NCI-H1694 (cell line): ENCODE measurements at regions not wholly inside any gene's neighbourhood (a gene's known extent, or its start where the extent isn't known, plus 50 kb on each side); places are given as distances from the start of the nearest gene placed in this dataset.
"Not testable (repeated sequence)": the region's sequence is repeated elsewhere in the genome, so short reads cannot be mapped to it uniquely, and the experiment has no call there.

Experiments
- DNase-seq: peaks from one replicate; lab custom pipeline; 2025; lab: John Stamatoyannopoulos, UW

GRCh38 chr10:84850826-84851225, 522.4 kb downstream of the CCSER2 start:
- DNase-seq = no peak

- DNase-seq = no peak
These were observed 526.0 kb downstream of the CCSER2 start for GRCh38 chr10:84854439-84854838.

GRCh38 chr10:84860855-84861254, 532.5 kb downstream of the CCSER2 start:
- no peak for DNase-seq

- DNase-seq = no peak
These were observed 534.2 kb downstream of the CCSER2 start for GRCh38 chr10:84862551-84862950.

- DNase-seq = no peak
These were observed 535.3 kb downstream of the CCSER2 start for GRCh38 chr10:84863675-84864074.

- DNase-seq = no peak
These were observed 548.0 kb downstream of the CCSER2 start for GRCh38 chr10:84876116-84876999.

- no peak for DNase-seq
These were observed 551.6 kb downstream of the CCSER2 start for GRCh38 chr10:84879991-84880390.

GRCh38 chr10:84881696-84882095, 553.3 kb downstream of the CCSER2 start:
- not testable (repeated sequence) for DNase-seq

- no peak for DNase-seq
These were observed 562.3 kb downstream of the CCSER2 start for GRCh38 chr10:84890706-84891105.

- DNase-seq = no peak
These were observed 563.2 kb downstream of the CCSER2 start for GRCh38 chr10:84891631-84892030.

GRCh38 chr10:84895541-84895940, 567.2 kb downstream of the CCSER2 start:
- DNase-seq = no peak

GRCh38 chr10:84896909-84897308, 568.5 kb downstream of the CCSER2 start:
- no peak for DNase-seq

GRCh38 chr10:84899268-84899667, 570.9 kb downstream of the CCSER2 start:
- DNase-seq = no peak

GRCh38 chr10:84900141-84900540, 571.8 kb downstream of the CCSER2 start:
- DNase-seq = no peak

- no peak for DNase-seq
These were observed 573.5 kb downstream of the CCSER2 start for GRCh38 chr10:84901885-84902284.

GRCh38 chr10:84902553-84902952, 574.2 kb downstream of the CCSER2 start:
- DNase-seq = no peak

- no peak for DNase-seq
These were observed 574.9 kb downstream of the CCSER2 start for GRCh38 chr10:84903320-84903719.

- DNase-seq = no peak
These were observed 579.1 kb downstream of the CCSER2 start for GRCh38 chr10:84907461-84908009.

GRCh38 chr10:84908491-84908890, 580.1 kb downstream of the CCSER2 start:
- DNase-seq = no peak

- DNase-seq = no peak
These were observed 593.3 kb downstream of the CCSER2 start for GRCh38 chr10:84921701-84922100.

GRCh38 chr10:84924131-84924530, 595.7 kb downstream of the CCSER2 start:
- no peak for DNase-seq

- DNase-seq = no peak
These were observed 597.1 kb downstream of the CCSER2 start for GRCh38 chr10:84925495-84925894.

- no peak for DNase-seq
These were observed 605.0 kb downstream of the CCSER2 start for GRCh38 chr10:84933402-84933801.

GRCh38 chr10:84935772-84936171, 607.4 kb downstream of the CCSER2 start:
- DNase-seq = no peak
